GM12878 (cell line): ENCODE measurements at regions not wholly inside any gene's neighbourhood (a gene's known extent, or its start where the extent isn't known, plus 50 kb on each side); places are given as distances from the start of the nearest gene placed in this dataset.

Experiments
- CTCF ChIP-seq, 3 experiments: IDR thresholded peaks in 2 of 3; conservative IDR thresholded peaks in 1 of 3; 2 replicates each; pipeline ENCODE4 v1.5.1; 2011; ENCODE audit warnings: low read depth in 3 of 3, low read length in 3 of 3, mild to moderate bottlenecking in 3 of 3, control low read depth in 2 of 3, moderate library complexity in 2 of 3, inconsistent platforms in 1 of 3, mixed read lengths in 1 of 3; ENCODE audit not compliant: control insufficient read depth in 2 of 3, insufficient read depth in 1 of 3; ENCODE audit errors: extremely low read depth in 1 of 3
- EZH2 ChIP-seq: IDR thresholded peaks from 2 replicates; pipeline ENCODE4 v1.6.1; 2012; ENCODE audit warnings: low read depth, mild to moderate bottlenecking, control low read depth, inconsistent platforms, low read length, borderline replicate concordance; ENCODE audit not compliant: control insufficient read depth

GRCh38 chr2:163265562-163265961 lies 427.0 kb upstream of the KCNH7 start:
- TF ChIP-seq CTCF (IDR thresholded peaks at IDR 0.05 in 2 of 3, conservative IDR thresholded peaks at IDR 0.05 in 1 of 3; ENCODE audit: control insufficient read depth in 2 of 3, extremely low read depth in 1 of 3, insufficient read depth in 1 of 3, low read depth in 3 of 3, low read length in 3 of 3) (no peak), EZH2 (no peak)
